Choroid plexus epithelial cell (primary cell): ENCODE measurements at regions not wholly inside any gene's neighbourhood (a gene's known extent, or its start where the extent isn't known, plus 50 kb on each side); places are given as distances from the start of the nearest gene placed in this dataset.
"Not testable (repeated sequence)": the region's sequence is repeated elsewhere in the genome, so short reads cannot be mapped to it uniquely, and the experiment has no call there.

Experiments
- DNase-seq: peaks from one replicate; pipeline ENCODE4 v3.0.0-alpha.2; 2010; ENCODE audit warnings: low read depth
- H3K4me3 ChIP-seq: 2 replicates; pipeline ENCODE4 v1.5.1; 2011; ENCODE audit warnings: low read depth, mild to moderate bottlenecking, control low read depth, low read length, moderate library complexity
- TF ChIP-seq, protein P1 (sequence below): conservative IDR thresholded peaks from 2 replicates; pipeline ENCODE4 v1.5.1; 2011; ENCODE audit warnings: low read depth, mild to moderate bottlenecking, control low read depth, inconsistent platforms, low read length, moderate library complexity

DNA sequence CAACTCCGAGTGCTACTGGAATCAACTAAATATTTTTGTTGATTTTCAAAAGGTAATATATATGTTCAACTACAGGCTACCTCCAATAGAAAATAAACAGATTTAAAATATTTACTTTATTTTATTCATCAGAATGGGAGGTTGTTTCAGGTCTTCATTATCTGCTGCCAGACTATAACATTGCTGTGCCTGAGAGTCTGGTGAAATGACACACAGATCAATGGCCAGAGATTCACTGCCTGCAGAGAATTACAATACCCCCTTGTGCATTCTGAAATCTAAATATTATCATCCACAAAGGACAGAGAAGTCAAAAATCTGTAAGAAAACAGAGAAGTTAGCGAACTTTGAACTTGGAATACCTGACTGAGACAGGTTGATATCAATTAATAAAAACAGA, 667.8 kb upstream of the GJE1 start:
- H3K4me3 ChIP-seq = no peak overlapping the region
- no peak for DNase-seq
- TF ChIP-seq, protein P1, sequence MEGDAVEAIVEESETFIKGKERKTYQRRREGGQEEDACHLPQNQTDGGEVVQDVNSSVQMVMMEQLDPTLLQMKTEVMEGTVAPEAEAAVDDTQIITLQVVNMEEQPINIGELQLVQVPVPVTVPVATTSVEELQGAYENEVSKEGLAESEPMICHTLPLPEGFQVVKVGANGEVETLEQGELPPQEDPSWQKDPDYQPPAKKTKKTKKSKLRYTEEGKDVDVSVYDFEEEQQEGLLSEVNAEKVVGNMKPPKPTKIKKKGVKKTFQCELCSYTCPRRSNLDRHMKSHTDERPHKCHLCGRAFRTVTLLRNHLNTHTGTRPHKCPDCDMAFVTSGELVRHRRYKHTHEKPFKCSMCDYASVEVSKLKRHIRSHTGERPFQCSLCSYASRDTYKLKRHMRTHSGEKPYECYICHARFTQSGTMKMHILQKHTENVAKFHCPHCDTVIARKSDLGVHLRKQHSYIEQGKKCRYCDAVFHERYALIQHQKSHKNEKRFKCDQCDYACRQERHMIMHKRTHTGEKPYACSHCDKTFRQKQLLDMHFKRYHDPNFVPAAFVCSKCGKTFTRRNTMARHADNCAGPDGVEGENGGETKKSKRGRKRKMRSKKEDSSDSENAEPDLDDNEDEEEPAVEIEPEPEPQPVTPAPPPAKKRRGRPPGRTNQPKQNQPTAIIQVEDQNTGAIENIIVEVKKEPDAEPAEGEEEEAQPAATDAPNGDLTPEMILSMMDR = no peak

- TF ChIP-seq, protein P1 = no peak
- DNase-seq = peak; percentile 89
- H3K4me3 ChIP-seq = no peak overlapping the region
Observed at GRCh38 chr6:141464490-141464889, 668.2 kb upstream of the GJE1 start.

DNA sequence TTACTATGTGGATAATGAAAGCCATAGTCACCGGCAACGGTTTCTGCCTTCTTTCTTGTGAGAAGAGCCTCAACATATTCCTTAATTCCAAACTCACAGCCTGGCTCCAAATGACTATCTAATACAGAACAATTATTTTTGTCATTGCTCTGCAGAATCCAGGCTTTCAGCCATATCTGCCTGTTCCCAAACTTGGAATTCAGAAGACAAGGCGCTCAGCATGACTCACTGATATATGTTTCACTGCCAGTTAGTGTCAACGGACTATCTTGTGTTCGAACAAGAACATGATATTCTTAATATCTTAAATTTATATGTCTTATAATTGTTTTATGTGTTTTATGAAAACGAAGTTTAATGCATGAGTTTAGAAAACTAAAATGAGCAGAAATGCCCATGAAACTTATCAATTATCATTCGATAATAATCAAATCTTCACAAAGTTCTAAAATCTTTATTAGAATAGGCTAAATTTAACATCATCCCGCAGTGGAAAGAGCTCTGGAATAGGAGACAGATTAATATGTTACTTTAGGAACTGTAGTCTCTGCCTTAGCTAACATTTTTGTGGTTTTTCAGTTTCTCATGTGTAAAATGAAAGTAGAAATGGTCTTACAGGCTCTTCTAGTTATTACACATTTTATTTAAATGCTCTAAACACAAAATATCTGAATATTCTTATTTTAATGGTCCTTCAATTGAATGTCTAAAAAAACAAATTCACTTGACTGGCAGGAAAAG, 669.3 kb upstream of the GJE1 start:
- H3K4me3 ChIP-seq = no peak overlapping the region
- peak; percentile 75 for DNase-seq
- TF ChIP-seq, protein P1 = no peak

DNA sequence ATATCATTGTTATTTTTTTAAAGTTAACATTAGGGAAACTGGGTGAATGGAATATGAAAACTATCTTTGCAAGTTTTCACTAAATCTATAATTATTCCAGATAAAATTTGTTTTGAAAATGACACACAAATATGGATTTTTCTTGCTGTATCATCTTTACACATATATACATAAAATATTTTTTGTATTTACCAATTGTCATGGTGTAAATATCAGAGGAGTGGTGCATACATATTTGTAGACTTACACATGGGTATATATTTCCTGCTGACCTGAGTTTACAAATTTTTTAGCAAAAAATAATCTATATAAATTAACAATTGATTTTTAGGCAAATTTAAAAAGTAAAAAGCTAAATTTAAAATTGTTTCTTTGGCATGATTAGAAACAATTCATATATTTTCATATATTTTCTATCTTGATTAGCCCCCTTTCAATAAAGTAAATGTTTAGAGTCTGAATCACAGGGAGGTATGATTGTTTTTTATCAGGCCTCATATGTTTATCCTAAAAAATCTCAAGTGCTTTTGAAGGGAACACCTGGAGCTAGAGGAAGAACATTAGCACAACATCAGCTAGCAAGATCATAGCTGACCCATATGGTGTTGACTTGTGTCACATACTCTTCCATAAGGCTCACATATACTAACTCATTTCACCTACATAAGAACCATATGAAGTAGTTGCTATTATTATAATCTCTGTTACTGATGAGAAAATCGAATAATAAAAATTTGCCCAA, 671.8 kb upstream of the GJE1 start:
- no peak for DNase-seq
- H3K4me3 ChIP-seq = no peak overlapping the region
- TF ChIP-seq, protein P1 = no peak

DNA sequence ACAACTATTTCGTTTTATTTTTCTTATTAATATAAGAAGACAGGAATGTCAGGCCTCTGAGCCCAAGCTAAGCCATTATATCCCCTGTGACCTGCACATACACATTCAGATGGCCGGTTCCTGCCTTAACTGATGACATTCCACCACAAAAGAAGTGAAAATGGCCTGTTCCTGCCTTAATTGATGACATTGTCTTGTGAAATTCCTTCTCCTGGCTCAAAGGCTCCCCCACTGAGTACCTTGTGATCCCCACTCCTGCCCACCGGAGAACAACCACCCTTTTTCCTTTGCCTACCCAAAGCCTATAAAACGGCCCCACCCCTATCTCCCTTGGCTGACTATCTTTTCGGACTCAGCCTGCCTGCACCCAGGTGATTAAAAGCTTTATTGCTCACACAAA, 672.5 kb upstream of the GJE1 start:
- not testable (repeated sequence) for H3K4me3 ChIP-seq, DNase-seq

DNA sequence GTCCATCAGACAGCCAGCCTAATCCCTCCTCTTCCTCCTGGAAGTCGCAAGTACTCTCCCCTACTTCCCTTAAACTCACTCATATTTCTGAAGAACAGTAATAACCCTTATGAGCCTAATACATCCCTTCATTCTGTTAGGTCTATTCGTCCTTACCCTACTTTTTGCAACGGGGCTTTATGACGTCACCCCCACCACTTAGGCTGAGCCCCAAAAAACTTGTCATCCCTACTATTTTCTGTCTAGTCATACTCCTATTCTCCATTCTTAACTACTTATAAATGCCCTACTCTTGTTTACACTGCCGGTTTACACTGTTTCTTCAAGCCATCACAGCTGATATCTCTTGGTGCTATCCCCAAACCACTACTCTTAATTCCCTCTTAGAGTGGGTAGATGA, 674.7 kb upstream of the GJE1 start:
- not testable (repeated sequence) for H3K4me3 ChIP-seq, DNase-seq

- DNase-seq = no peak
- no peak overlapping the region for H3K4me3 ChIP-seq
- TF ChIP-seq, protein P1 = no peak
Observed at GRCh38 chr6:141452354-141452686, 680.4 kb upstream of the GJE1 start.
